DLD1 (cell line): ENCODE measurements at regions not wholly inside any gene's neighbourhood (a gene's known extent, or its start where the extent isn't known, plus 50 kb on each side); places are given as distances from the start of the nearest gene placed in this dataset.

Experiments used
- in situ Hi-C: cut with HindIII; loops from 2 replicates; pipeline ENCODE4 v1.10.0; 2017; ENCODE audit warnings: low sequenced_read_pairs

- in situ Hi-C loops, result no loop called here
These were observed 61.6 kb downstream of the CCR1 start for GRCh38 chr3:46146548-46146947.

DNA sequence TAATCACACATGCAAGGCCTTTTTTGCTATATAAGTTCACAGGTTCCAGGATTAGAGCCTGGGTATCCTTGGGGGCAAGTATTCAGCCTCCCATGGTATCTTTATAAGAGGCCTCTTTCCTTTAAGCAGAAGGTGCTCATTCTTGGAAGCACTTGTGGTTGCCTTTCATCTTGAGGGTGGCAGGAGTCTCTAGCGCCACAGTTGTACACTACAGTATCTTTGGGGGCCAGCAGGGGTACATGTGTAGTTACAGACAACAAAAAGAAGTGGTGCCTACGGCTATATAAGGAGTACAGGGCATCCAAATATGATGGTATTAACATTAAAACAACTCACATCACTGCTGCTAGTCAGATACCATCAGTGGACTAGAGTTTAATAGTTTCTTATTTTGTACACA lies 62.1 kb downstream of the CCR1 start:
- in situ Hi-C loops, result no loop called here

- in situ Hi-C loops, result no loop called here
These were observed 63.0 kb downstream of the CCR1 start for GRCh38 chr3:46145147-46145546.

DNA sequence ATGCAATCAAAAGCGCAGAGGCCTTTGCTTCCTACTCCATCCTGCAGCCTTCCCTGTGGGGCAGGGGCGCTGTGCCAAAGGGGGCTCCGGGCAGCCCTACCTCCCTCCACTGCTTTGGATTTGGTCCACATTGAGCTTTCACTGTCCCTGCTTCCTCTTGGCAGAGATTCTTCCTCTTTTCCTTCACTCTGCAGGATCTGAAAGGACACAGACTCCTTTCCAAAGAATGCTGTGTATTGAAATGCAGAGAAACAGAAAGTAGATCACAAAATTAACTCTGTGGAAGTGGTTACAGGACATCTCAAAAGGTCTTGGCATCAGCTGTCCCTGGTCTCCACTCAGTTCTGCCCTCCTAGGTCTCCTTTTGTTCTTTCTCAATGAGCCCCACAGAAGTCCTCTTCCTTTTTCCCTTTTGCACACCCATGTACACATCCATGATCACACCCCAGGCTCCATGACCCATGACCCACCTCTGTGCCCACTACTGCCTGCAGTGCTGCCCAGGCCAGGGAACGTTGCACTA lies 64.1 kb downstream of the CCR1 start:
- in situ Hi-C loops, result no loop called here

GRCh38 chr3:46141813-46142212 lies 66.3 kb downstream of the CCR1 start:
- in situ Hi-C loops, result no loop called here

GRCh38 chr3:46138581-46138980 lies 69.5 kb downstream of the CCR1 start:
- in situ Hi-C loops, result no loop called here

GRCh38 chr3:46135475-46135874 lies 72.6 kb downstream of the CCR1 start:
- in situ Hi-C loops, result no loop called here

- in situ Hi-C loops, result no loop called here
These were observed 74.8 kb downstream of the CCR1 start for GRCh38 chr3:46133285-46133684.

GRCh38 chr3:46132565-46132964 lies 75.5 kb downstream of the CCR1 start:
- in situ Hi-C loops, result no loop called here

- in situ Hi-C loops, result no loop called here
These were observed 76.1 kb downstream of the CCR1 start for GRCh38 chr3:46131884-46132450.

DNA sequence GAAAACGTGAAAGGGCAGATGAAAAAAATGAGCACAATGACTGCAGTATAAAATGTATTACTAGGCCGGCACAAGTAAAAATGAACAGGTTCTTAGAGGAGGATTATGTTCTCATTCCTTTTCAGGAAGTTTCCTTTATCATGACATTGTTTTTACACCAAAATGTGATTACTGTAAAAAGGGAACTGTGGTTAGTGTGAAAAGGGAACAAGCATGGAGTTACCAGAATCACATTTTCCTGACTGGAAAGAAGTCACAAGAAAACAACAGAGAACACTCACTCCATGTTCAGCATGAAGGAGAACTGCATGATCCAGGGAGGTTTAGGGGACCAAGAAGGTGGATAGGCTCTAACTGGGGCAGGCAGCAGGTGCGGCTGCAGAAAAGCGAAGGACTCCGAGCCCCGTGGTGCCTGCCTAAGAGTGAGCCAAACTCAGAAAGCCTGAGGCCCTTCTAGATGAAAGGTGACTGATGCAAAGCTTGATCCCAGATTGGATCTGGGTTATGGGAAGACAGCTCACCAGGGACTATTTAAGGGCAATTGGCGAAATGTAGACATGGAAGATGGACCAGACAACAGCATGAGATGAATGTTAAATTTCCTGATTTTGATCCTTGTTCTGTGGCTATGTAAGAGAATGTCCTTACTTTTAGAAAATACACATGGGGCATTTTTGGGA lies 77.3 kb downstream of the CCR1 start:
- in situ Hi-C loops, result no loop called here

DNA sequence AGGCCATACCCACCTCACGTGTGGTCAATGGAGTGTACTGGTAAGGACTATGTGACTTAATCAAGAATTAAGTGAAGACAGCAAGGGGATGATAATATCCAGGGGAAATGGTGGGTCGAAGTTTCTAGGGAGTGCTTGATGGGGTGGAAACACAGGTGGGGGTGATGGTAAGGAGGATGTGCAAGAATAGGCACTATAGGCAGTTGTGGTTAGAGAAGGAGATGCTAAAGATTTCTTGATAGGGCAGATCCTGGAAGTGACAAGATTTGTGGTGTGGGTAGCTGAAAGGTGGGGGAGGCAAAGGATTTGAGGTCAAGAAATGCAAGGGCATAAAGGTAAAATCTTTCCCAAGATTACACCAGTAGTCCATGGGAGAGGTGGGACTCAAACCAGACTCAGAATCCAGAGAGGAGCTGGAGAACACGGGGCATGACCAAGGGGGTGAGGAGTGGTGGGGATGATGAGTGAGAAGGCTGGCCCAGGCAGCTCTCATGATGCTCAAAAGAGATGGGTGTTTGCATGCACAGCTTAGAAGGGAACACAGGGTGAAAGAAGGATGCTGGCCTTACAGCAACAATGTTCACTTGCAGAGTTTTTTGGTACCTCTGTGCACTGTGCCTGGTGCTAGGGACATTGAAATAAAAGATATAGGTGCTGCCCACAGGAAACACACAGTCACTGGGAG lies 78.4 kb downstream of the CCR1 start:
- in situ Hi-C loops, result no loop called here

DNA sequence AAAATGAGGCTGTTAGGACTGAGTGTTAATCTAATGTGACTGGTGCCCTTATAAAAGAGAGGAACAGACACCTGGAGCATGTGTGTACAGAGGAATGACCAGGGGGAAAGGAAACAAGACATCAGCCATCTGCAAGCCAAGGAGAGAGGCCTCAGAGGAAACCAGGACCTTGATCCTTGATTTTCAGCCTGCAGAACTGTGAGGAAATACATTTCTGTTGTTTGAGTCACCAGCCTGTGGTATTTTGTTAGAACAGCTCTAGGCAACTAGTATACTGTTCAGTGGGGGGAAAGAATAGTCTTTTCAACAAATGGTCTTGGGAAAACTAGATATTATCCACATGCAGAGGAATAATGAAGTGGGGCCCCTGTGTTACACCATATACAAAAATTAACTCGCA lies 80.6 kb downstream of the CCR1 start:
- in situ Hi-C loops, result no loop called here

DNA sequence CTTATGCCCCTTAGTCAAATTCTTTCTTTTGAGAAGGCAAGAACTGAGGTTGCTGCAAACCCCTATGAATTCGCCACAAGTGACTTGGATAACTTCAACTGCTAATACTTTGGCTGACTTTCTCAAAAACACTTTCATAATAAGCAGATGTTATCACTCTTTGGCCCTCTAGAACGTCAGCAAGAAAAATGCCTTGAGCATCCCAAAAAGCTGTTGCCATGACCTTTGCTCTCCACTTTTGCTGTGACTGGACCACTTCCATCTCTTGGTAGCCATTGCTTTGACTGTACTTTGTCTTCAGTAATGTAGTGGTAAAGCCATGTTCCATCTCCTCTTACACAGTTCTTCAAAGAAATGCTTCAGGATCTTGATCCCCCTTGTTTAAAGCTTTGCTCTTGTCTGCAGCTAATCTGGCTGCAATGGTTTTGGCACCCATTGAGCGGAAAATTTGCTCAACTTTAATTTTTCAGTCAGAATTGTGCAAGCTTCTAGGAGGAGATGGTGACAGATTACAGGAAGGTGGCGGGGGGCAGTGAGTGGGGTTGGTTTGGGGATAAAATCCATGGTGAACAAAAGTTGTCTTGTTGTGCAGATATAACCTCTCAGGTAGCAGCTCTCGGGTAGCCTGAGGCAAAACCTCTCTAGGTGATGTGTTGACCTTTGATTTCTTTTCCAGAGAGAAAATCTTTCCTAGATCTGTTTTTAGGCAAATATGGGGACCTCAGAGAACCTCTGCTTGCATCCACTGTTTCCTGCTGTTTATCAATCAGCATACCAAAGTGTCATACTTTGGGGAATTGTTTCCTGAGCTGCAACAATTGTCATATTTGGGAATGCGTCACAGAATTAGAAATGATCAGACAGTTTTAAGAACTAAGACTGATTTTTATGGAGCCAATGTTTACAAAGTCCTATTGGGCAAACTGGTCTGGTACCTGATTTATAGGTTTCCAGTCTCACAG lies 83.6 kb downstream of the CCR1 start:
- in situ Hi-C loops, result loop anchor here (5.0 kb wide), 2 partner anchors 47 to 68 kb away; no protein-coding TSS in a partner anchor

DNA sequence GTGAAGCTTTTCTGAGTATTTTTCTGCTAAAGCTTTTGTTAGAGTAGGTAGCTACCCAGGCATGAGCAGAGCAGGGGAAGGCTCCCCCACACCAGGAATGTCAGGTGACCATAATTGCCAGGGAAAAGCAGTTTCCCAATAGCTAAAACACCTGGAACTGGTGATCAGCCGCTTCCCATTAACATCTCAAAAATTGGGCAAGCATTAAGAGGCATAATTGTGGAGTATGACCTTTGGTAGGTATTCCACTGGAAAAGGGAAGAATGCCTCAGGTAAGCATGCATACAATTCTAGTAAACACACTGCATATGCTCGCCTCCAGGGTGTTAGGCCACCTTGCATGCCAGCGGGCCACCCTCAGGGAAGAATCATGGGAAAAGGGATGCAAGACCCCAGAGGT lies 84.5 kb downstream of the CCR1 start:
- in situ Hi-C loops, result loop anchor here (5.0 kb wide), 2 partner anchors 46 to 69 kb away; no protein-coding TSS in a partner anchor

DNA sequence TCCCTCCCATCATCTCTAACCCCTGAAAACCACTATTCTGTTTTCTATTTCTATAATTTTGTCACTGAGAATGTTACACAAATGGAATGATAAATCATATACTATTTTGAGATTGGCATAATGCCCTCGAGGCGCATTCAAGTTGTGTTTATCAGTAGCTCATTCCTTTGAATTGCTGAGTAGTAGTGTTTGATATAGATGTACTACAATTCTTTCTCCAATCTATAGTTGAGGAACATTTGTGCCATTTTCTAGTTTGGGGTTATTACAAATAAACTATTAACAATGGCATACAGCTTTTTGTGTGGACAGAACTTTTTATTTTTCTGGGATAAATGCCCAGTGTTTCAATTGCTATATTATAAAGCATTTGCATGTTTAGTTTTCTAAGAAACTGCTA lies 86.0 kb downstream of the CCR1 start:
- in situ Hi-C loops, result loop anchor here (5.0 kb wide), 2 partner anchors 45 to 70 kb away; no protein-coding TSS in a partner anchor

DNA sequence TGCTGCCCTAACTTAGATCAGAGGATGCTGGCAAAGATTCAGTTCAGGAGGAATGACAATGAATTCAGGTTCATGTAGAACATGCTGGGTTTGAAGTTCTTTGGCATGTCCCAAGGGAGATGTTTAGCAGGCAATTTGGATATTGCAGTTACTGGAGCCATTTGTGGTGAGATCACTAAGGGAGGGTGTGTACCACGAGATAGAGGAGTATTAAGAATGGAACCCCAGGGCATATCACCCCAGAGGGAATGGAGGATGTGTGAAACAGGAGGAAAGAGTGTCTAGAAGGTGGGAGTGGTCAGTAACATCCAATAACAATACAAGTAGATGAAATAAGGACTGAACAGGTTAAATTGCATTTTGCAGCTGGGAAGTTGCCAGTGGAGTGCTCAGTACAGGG lies 87.1 kb downstream of the CCR1 start:
- in situ Hi-C loops, result loop anchor here (5.0 kb wide), 2 partner anchors 44 to 71 kb away; no protein-coding TSS in a partner anchor

GRCh38 chr3:46119709-46120498 lies 88.2 kb downstream of the CCR1 start:
- in situ Hi-C loops, result loop anchor here (5.0 kb wide), 2 partner anchors 43 to 72 kb away; no protein-coding TSS in a partner anchor

DNA sequence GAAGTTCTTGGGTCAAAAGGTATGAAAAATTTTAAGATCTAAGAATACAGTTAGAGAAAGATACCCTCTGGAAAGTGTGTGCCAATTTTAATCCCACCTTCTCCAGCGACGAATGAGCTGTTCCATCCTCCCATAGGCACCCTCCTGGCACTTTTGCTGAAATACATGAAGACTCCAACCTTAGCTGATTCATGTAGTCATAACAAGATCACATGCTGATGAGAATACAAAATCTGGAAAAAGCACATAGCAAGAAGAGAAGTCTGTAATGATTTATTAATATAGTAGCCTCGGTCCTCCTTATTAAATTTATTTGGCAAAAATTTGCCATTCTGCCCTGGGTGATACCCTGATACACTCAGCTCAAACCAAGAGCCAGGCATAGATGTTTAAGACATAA lies 88.9 kb downstream of the CCR1 start:
- in situ Hi-C loops, result no loop called here

GRCh38 chr3:46116996-46117395 lies 89.7 kb upstream of the XCR1 start:
- in situ Hi-C loops, result no loop called here
